ENCODE measurements at regions not wholly inside any gene's neighbourhood (a gene's known extent, or its start where the extent isn't known, plus 50 kb on each side); places are given as distances from the start of the nearest gene placed in this dataset.

DNA sequence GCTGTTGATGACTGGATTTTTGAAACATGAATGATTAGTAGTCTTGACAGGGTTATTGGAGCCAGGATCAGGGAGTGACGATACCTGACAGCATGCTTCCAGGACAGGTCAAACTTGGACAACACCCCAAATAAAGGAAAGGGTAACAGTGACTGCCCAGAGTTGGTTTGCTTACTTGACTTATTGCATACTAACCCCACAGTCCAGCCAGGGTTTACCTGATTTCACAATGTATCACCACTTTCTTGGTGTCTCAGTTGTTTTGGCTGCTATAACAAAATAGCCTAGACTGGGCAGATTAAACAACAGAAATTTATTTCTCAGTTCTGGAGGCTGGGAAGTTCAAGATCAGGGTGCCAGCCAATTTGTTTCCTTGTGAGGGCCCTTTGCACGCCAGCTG is 301.0 kb upstream of the VLDLR start:
- Histone ChIP-seq H3F3A (replicated peaks; ENCODE audit: low read depth) (no peaks in the 10 kb centered on the region), H3K36me3 (ENCODE audit: insufficient read depth) (no peaks in the 10 kb centered on the region; the same call in 1 of the 2 replicates), H3K4me1 (ENCODE audit: insufficient read depth) (no peaks in the 10 kb centered on the region), H3K9me2 (ENCODE audit: insufficient read depth) (peaks cover 5% of the 10 kb centered on the region; the same call in 1 of the 2 replicates), H3K4me2 (no peak overlapping the region), H3K27ac (ENCODE audit: low read depth) (no peak overlapping the region), H2AFZ (no peak overlapping the region), H3K79me2 (replicated peaks; ENCODE audit: insufficient read depth) (no peaks in the 10 kb centered on the region), H3K27me3 (ENCODE audit: insufficient read depth) (no peaks in the 10 kb centered on the region), H3K4me3 (no peak overlapping the region), H4K20me1 (replicated peaks; ENCODE audit: insufficient read depth) (no peaks in the 10 kb centered on the region)
- peaks cover 11% of the 10 kb centered on the region; the same call in 2 of the 3 replicates for H3K36me3 Mint-ChIP-seq (ENCODE audit: low read depth)
- no peak for TF ChIP-seq POLR2AphosphoS5 (IDR thresholded peaks at IDR 0.05; ENCODE audit: low read depth)
- TF ChIP-seq JUNB (IDR thresholded peaks at IDR 0.05; ENCODE audit: unreplicated experiment) = no peak
- no peak for TF ChIP-seq REST (IDR thresholded peaks at IDR 0.05; ENCODE audit: unreplicated experiment)
- TF ChIP-seq EZH2 (IDR thresholded peaks at IDR 0.05; ENCODE audit: low read depth, unreplicated experiment) = no peak
- TF ChIP-seq STAT1 (IDR thresholded peaks at IDR 0.05; ENCODE audit: unreplicated experiment) = no peak
- TF ChIP-seq ZNF331 (CRISPR knock-in tag; IDR thresholded peaks at IDR 0.05; ENCODE audit: low read depth) = no peak
- TF ChIP-seq ZNF114 (CRISPR knock-in tag; IDR thresholded peaks at IDR 0.05) = no peak
- no peak for TF ChIP-seq NANOG (IDR thresholded peaks at IDR 0.05; ENCODE audit: borderline replicate concordance)
- no peak for TF ChIP-seq EZH2phosphoT487 (IDR thresholded peaks at IDR 0.05; ENCODE audit: unreplicated experiment)
- TF ChIP-seq, protein P1, sequence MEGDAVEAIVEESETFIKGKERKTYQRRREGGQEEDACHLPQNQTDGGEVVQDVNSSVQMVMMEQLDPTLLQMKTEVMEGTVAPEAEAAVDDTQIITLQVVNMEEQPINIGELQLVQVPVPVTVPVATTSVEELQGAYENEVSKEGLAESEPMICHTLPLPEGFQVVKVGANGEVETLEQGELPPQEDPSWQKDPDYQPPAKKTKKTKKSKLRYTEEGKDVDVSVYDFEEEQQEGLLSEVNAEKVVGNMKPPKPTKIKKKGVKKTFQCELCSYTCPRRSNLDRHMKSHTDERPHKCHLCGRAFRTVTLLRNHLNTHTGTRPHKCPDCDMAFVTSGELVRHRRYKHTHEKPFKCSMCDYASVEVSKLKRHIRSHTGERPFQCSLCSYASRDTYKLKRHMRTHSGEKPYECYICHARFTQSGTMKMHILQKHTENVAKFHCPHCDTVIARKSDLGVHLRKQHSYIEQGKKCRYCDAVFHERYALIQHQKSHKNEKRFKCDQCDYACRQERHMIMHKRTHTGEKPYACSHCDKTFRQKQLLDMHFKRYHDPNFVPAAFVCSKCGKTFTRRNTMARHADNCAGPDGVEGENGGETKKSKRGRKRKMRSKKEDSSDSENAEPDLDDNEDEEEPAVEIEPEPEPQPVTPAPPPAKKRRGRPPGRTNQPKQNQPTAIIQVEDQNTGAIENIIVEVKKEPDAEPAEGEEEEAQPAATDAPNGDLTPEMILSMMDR (conservative IDR thresholded peaks at IDR 0.05; ENCODE audit: low read depth in 2 of 2) = no peak
- TF ChIP-seq ETS1 (IDR thresholded peaks at IDR 0.05) = no peak
- H3K4me3 Mint-ChIP-seq = no peak overlapping the region
- ATAC-seq (no peak), DNase-seq (ENCODE audit: low spot score) (no peak)
- H3K4me1 Mint-ChIP-seq = no peaks in the 10 kb centered on the region
- no peak overlapping the region for H3K27ac Mint-ChIP-seq
- H3K9me3 Mint-ChIP-seq = peaks cover 19% of the 10 kb centered on the region
- H3K27me3 Mint-ChIP-seq (ENCODE audit: insufficient read depth, low read depth, poor library complexity) = peaks cover 2% of the 10 kb centered on the region
